ENCODE measurements at regions not wholly inside any gene's neighbourhood (a gene's known extent, or its start where the extent isn't known, plus 50 kb on each side); places are given as distances from the start of the nearest gene placed in this dataset.

DNA sequence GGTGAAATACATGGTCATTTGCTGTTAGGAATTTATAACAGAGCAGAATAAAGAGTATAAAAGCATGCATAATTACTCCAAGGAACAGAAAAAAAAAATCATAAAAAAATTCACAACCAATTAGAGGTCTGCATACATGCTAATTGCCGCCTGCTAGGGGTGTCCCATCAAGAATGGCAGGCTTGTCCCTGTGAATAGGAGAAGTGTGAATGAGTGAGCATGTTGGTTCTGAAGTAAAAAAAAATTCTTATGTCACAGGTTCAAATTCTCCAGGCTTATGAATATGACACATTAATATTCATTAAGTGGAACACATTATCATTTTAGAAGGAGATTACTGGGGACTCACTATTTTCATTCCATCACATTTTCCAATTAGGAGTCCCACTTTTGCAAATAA is 822.7 kb downstream of the NTRK3 start:
- no peaks in the 10 kb centered on the region for H3K36me3 Mint-ChIP-seq
- H3K9ac ChIP-seq = no peak overlapping the region

DNA sequence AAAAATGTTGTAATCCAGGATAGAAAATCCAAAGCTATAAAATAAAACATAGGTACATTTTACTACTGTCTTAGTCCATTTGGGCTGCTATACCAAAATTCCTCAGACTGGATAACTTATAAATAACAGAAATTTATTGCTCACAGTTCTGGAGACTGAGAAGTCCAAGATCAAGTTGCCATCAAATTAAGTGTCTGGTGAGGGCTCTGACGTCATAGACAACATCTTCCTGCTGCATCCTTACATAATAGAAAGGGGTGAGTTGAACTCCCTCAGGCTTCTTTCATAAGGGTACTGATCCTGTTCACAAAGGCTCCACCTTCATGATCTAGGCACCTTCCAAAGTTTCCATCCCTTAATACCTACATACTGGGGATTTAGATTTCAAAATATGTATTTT is 826.8 kb downstream of the NTRK3 start:
- peaks cover 9% of the 10 kb centered on the region for H3K4me1 Mint-ChIP-seq
- no peaks in the 10 kb centered on the region for H3K36me3 Mint-ChIP-seq
- no peaks in the 10 kb centered on the region for H4K20me1 ChIP-seq (ENCODE audit: low read depth)
- H3K27me3 Mint-ChIP-seq (ENCODE audit: insufficient read depth, low read depth) = peaks cover 4% of the 10 kb centered on the region
- H3K9me3 ChIP-seq (ENCODE audit: low read depth) = no peaks in the 10 kb centered on the region
- H3K79me2 ChIP-seq (ENCODE audit: low read depth) = no peaks in the 10 kb centered on the region
- no peak overlapping the region for H3K9ac ChIP-seq
- peaks cover 2% of the 10 kb centered on the region for H3K9me3 Mint-ChIP-seq
- no peak overlapping the region for H3K4me3 Mint-ChIP-seq
- no peaks in the 10 kb centered on the region for H3F3A ChIP-seq (ENCODE audit: low read depth)
- no peaks in the 10 kb centered on the region for H3K27me3 ChIP-seq
- H3K4me2 ChIP-seq = no peak overlapping the region
- H3K27ac ChIP-seq = no peak overlapping the region
- no peak overlapping the region for H2AFZ ChIP-seq (replicated peaks)
- no peaks in the 10 kb centered on the region for H3K36me3 ChIP-seq
- no peak for DNase-seq (ENCODE audit: low spot score)
- no peaks in the 10 kb centered on the region for H3K4me1 ChIP-seq
- no peak overlapping the region for H3K4me3 ChIP-seq
- no peak overlapping the region for H3K27ac Mint-ChIP-seq
- TF ChIP-seq EZH2 (IDR thresholded peaks at IDR 0.05) (no peak), EZH2phosphoT487 (IDR thresholded peaks at IDR 0.05) (no peak)
- TF ChIP-seq, protein P1, sequence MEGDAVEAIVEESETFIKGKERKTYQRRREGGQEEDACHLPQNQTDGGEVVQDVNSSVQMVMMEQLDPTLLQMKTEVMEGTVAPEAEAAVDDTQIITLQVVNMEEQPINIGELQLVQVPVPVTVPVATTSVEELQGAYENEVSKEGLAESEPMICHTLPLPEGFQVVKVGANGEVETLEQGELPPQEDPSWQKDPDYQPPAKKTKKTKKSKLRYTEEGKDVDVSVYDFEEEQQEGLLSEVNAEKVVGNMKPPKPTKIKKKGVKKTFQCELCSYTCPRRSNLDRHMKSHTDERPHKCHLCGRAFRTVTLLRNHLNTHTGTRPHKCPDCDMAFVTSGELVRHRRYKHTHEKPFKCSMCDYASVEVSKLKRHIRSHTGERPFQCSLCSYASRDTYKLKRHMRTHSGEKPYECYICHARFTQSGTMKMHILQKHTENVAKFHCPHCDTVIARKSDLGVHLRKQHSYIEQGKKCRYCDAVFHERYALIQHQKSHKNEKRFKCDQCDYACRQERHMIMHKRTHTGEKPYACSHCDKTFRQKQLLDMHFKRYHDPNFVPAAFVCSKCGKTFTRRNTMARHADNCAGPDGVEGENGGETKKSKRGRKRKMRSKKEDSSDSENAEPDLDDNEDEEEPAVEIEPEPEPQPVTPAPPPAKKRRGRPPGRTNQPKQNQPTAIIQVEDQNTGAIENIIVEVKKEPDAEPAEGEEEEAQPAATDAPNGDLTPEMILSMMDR (IDR thresholded peaks at IDR 0.05) = no peak

More for the DNA sequence above, 822.7 kb downstream of the NTRK3 start:
- Mint-ChIP-seq H3K4me3 (no peak overlapping the region), H3K27me3 (ENCODE audit: insufficient read depth, low read depth) (peaks cover 2% of the 10 kb centered on the region), H3K4me1 (peaks cover 9% of the 10 kb centered on the region), H3K9me3 (peaks cover 2% of the 10 kb centered on the region), H3K27ac (no peak overlapping the region)
- peaks cover 4% of the 10 kb centered on the region for H3K9me3 ChIP-seq (ENCODE audit: low read depth)
- no peaks in the 10 kb centered on the region for H3K79me2 ChIP-seq (ENCODE audit: low read depth)
- no peaks in the 10 kb centered on the region for H3K27me3 ChIP-seq
- TF ChIP-seq, protein P1 (IDR thresholded peaks at IDR 0.05) = no peak
- TF ChIP-seq EZH2phosphoT487 (IDR thresholded peaks at IDR 0.05) (no peak), EZH2 (IDR thresholded peaks at IDR 0.05) (no peak)
- no peaks in the 10 kb centered on the region for H3F3A ChIP-seq (ENCODE audit: low read depth)
- H3K27ac ChIP-seq = no peak overlapping the region
- H4K20me1 ChIP-seq (ENCODE audit: low read depth) = no peaks in the 10 kb centered on the region
- no peaks in the 10 kb centered on the region for H3K4me1 ChIP-seq
- DNase-seq (ENCODE audit: low spot score) = no peak
- no peak overlapping the region for H3K4me3 ChIP-seq
- H2AFZ ChIP-seq (replicated peaks) = no peak overlapping the region
- no peak overlapping the region for H3K4me2 ChIP-seq
- H3K36me3 ChIP-seq = no peaks in the 10 kb centered on the region

DNA sequence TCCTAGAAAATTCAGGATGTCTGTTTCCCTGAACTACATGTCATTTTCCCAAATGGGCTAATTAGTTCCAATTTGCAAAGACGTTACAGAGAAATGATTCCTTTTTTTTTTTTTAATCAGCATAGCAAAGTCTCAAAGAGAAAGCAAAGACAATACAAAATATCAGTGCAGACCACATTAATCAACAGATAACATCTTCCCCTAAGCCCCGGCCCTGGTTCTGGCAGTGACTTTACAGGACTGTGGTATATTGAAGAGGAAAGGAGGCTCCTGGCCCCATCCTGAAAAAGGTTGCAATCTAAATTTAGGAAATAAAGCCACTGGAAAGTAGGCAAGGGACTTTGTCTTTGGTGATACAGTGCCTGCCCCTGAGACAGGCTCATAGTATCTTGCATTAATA is 836.5 kb downstream of the NTRK3 start:
- no peak overlapping the region for H3K4me2 ChIP-seq
- H3F3A ChIP-seq (ENCODE audit: low read depth) = no peaks in the 10 kb centered on the region
- no peak overlapping the region for H3K4me3 Mint-ChIP-seq
- peaks cover 4% of the 10 kb centered on the region for H3K27me3 Mint-ChIP-seq (ENCODE audit: insufficient read depth, low read depth)
- no peak overlapping the region for H3K4me3 ChIP-seq
- H3K4me1 Mint-ChIP-seq = no peaks in the 10 kb centered on the region
- DNase-seq (ENCODE audit: low spot score) = no peak
- no peaks in the 10 kb centered on the region for H3K4me1 ChIP-seq
- H4K20me1 ChIP-seq (ENCODE audit: low read depth) = no peaks in the 10 kb centered on the region
- H3K9ac ChIP-seq = no peak overlapping the region
- H3K36me3 Mint-ChIP-seq = no peaks in the 10 kb centered on the region
- H3K9me3 Mint-ChIP-seq = no peaks in the 10 kb centered on the region
- no peaks in the 10 kb centered on the region for H3K9me3 ChIP-seq (ENCODE audit: low read depth)
- no peak overlapping the region for H3K27ac Mint-ChIP-seq
- H3K36me3 ChIP-seq = no peaks in the 10 kb centered on the region
- no peak overlapping the region for H2AFZ ChIP-seq (replicated peaks)
- TF ChIP-seq, protein P1 (IDR thresholded peaks at IDR 0.05) = no peak
- TF ChIP-seq EZH2 (IDR thresholded peaks at IDR 0.05) = no peak
- TF ChIP-seq EZH2phosphoT487 (IDR thresholded peaks at IDR 0.05) = no peak
- no peaks in the 10 kb centered on the region for H3K27me3 ChIP-seq
- no peak overlapping the region for H3K27ac ChIP-seq
- no peaks in the 10 kb centered on the region for H3K79me2 ChIP-seq (ENCODE audit: low read depth)

Measured in neural progenitor cell (in vitro differentiated cells).